Epithelial cell of proximal tubule (primary cell): ENCODE measurements at regions not wholly inside any gene's neighbourhood (a gene's known extent, or its start where the extent isn't known, plus 50 kb on each side); places are given as distances from the start of the nearest gene placed in this dataset.
"Not testable (repeated sequence)": the region's sequence is repeated elsewhere in the genome, so short reads cannot be mapped to it uniquely, and the experiment has no call there.

Experiments used
- DNase-seq: peaks from one replicate; pipeline ENCODE4 v3.0.0-alpha.2; 2011; ENCODE audit warnings: low read depth
- H3K4me3 ChIP-seq: 2 replicates; pipeline ENCODE4 v1.5.1; 2011; ENCODE audit warnings: low read depth, mild to moderate bottlenecking, low read length
- CTCF ChIP-seq: conservative IDR thresholded peaks from 2 replicates; pipeline ENCODE4 v1.5.1; 2012; ENCODE audit warnings: low read depth, mild to moderate bottlenecking, low read length

- DNase-seq = no peak
- H3K4me3 ChIP-seq = no peak overlapping the region
- TF ChIP-seq CTCF = no peak
These were observed 63.0 kb upstream of the UXS1 start for GRCh38 chr2:106257135-106257534.

- H3K4me3 ChIP-seq, DNase-seq: not testable (repeated sequence)
These were observed 55.2 kb upstream of the UXS1 start for GRCh38 chr2:106249157-106249828.

GRCh38 chr2:106248548-106249151 is 54.5 kb upstream of the UXS1 start:
- H3K4me3 ChIP-seq, DNase-seq: not testable (repeated sequence)
- TF ChIP-seq CTCF = peak; percentile 31
